Hepatocyte (in vitro differentiated cells): ENCODE measurements at regions not wholly inside any gene's neighbourhood (a gene's known extent, or its start where the extent isn't known, plus 50 kb on each side); places are given as distances from the start of the nearest gene placed in this dataset.

ENCODE experiments used
- DNase-seq: peaks from one replicate; pipeline ENCODE4 v3.0.0-alpha.2; 2016; ENCODE audit warnings: low spot score
- H2AFZ ChIP-seq: fragments of 200-600 bp; sonication (generic); 2 replicates; pipeline ENCODE4 v1.6.0; 2016; ENCODE audit warnings: antibody characterized with exemption, mild to moderate bottlenecking
- H3K27ac ChIP-seq: fragments of 200-600 bp; sonication (generic); 2 replicates; pipeline ENCODE4 v1.5.1; 2016; ENCODE audit warnings: mild to moderate bottlenecking
- H3K27me3 ChIP-seq: fragments of 200-600 bp; sonication (generic); 2 replicates; pipeline ENCODE4 v1.6.1; 2016
- H3K36me3 ChIP-seq: fragments of 200-600 bp; sonication (generic); replicated peaks from 2 replicates; pipeline ENCODE4 v1.5.1; 2016; ENCODE audit warnings: low read depth; ENCODE audit not compliant: insufficient read depth
- H3K4me1 ChIP-seq: fragments of 200-600 bp; sonication (generic); 2 replicates; pipeline ENCODE4 v1.5.1; 2016; ENCODE audit warnings: mild to moderate bottlenecking, moderate library complexity; ENCODE audit not compliant: insufficient read depth
- H3K4me2 ChIP-seq: fragments of 200-600 bp; sonication (generic); 2 replicates; pipeline ENCODE4 v1.6.0; 2016
- H3K4me3 ChIP-seq: fragments of 200-600 bp; sonication (generic); 2 replicates; pipeline ENCODE4 v1.5.1; 2016; ENCODE audit warnings: mild to moderate bottlenecking
- H3K79me2 ChIP-seq: fragments of 200-600 bp; sonication (generic); 2 replicates; pipeline ENCODE4 v1.6.0; 2017; ENCODE audit warnings: mild to moderate bottlenecking
- H3K9me2 ChIP-seq: fragments of 200-600 bp; sonication (generic); replicated peaks from 2 replicates; pipeline ENCODE4 v1.6.0; 2017; ENCODE audit warnings: mild to moderate bottlenecking; ENCODE audit not compliant: insufficient read depth
- H3K9me3 ChIP-seq: fragments of 200-600 bp; sonication (generic); 2 replicates; pipeline ENCODE4 v1.5.1; 2016; ENCODE audit warnings: low read depth, mild to moderate bottlenecking
- H4K20me1 ChIP-seq: fragments of 200-600 bp; sonication (generic); 2 replicates; pipeline ENCODE4 v1.6.0; 2016; ENCODE audit warnings: mild to moderate bottlenecking; ENCODE audit not compliant: insufficient read depth, poor library complexity, severe bottlenecking
- EZH2 ChIP-seq: fragments of 200-600 bp; sonication (generic); IDR thresholded peaks from 2 replicates; pipeline ENCODE4 v1.6.1; 2016; ENCODE audit warnings: antibody characterized with exemption, mild to moderate bottlenecking, borderline replicate concordance
- EZH2phosphoT487 ChIP-seq: fragments of 200-600 bp; sonication (generic); IDR thresholded peaks from one replicate; pipeline ENCODE4 v1.6.1; 2018; ENCODE audit warnings: antibody characterized with exemption, mild to moderate bottlenecking, low read depth, moderate library complexity; ENCODE audit not compliant: unreplicated experiment, severe bottlenecking
- WGBS: methylation state at CpG from one replicate; pipeline ENCODE4 v1.1.6; 2016; ENCODE audit warnings: low lambda C conversion rate; ENCODE audit errors: missing lambda C conversion rate; 5-methylcytosine and 5-hydroxymethylcytosine counted together
- TF ChIP-seq, protein P1 (sequence below): fragments of 200-600 bp; sonication (generic); IDR thresholded peaks from 2 replicates; pipeline ENCODE4 v1.5.1; 2016; ENCODE audit warnings: antibody characterized with exemption, mild to moderate bottlenecking; ENCODE audit not compliant: poor library complexity

DNA sequence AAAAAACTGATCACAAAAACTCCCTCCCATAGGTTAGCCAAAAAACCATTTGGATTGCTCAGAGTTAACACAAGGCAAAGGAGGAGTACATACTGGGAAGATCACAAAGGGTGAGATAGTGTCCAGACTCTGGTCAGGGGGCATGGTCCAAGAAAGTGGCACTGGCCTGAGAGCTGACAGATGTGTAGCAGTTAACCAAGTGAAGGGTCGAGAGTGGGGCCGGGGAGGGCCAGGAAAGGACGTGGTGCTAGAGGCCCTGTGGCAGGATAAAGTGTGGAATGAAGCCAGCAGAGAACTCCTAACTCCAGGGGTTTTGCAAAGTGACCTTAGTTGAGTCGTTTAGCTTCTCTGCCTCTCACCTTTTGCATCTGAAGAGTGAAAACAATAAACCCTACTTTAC, 290.5 kb downstream of the FOXA2 start:
- WGBS, result 78% methylated on average over 4 of the region's 4 CpGs
- no peak overlapping the region for H2AFZ ChIP-seq
- no peaks in the 10 kb centered on the region for H3K9me2 ChIP-seq
- peaks cover 12% of the 10 kb centered on the region for H3K27me3 ChIP-seq
- no peak overlapping the region for H3K4me2 ChIP-seq
- DNase-seq, result no peak
- H3K4me1 ChIP-seq, result no peaks in the 10 kb centered on the region
- H3K36me3 ChIP-seq, result no peaks in the 10 kb centered on the region
- no peak overlapping the region for H3K4me3 ChIP-seq
- H3K27ac ChIP-seq, result no peak overlapping the region
- no peaks in the 10 kb centered on the region for H4K20me1 ChIP-seq
- no peaks in the 10 kb centered on the region for H3K79me2 ChIP-seq
- H3K9me3 ChIP-seq, result no peaks in the 10 kb centered on the region
- TF ChIP-seq EZH2phosphoT487 (no peak), EZH2 (no peak)
- TF ChIP-seq, protein P1, sequence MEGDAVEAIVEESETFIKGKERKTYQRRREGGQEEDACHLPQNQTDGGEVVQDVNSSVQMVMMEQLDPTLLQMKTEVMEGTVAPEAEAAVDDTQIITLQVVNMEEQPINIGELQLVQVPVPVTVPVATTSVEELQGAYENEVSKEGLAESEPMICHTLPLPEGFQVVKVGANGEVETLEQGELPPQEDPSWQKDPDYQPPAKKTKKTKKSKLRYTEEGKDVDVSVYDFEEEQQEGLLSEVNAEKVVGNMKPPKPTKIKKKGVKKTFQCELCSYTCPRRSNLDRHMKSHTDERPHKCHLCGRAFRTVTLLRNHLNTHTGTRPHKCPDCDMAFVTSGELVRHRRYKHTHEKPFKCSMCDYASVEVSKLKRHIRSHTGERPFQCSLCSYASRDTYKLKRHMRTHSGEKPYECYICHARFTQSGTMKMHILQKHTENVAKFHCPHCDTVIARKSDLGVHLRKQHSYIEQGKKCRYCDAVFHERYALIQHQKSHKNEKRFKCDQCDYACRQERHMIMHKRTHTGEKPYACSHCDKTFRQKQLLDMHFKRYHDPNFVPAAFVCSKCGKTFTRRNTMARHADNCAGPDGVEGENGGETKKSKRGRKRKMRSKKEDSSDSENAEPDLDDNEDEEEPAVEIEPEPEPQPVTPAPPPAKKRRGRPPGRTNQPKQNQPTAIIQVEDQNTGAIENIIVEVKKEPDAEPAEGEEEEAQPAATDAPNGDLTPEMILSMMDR, result no peak

DNA sequence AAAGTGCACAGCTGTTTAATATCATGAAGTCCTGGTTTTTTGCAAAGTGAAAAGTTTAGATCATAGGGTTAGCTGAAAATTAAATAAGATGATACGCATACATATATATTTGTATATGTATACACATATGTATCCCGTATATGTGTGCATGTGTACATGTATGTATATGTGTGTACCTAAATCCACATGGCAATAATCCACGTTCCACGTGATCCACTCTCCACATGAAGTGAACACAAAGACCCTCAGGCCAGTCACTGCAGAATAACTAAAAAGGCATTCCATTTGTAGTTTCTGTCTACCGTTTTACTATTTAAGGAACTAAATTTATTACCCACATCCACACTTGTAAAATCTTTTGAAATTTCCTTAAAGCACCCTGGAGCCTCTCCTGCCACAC, 294.9 kb downstream of the FOXA2 start:
- TF ChIP-seq EZH2 (no peak), EZH2phosphoT487 (no peak)
- TF ChIP-seq, protein P1, result no peak

DNA sequence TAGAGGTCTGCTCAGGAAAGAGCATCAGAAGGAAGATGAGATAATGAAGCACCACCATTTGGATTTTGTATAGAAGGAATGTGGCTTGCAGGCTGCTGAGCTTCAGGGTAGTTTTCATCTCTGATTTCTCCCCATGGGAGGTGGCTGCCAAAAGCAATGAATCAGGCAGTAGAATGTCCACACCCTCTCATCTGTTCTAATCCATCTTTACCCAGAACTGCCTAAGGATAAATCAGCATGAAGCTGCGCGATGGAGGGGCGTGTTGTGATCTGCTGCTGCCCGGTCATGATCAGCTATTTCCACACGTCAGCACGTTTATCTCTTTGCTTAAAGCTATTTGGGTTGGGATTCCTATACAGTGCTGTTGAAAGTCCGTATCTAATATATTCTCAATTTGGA, 295.4 kb downstream of the FOXA2 start:
- Histone ChIP-seq H3K27ac (no peak overlapping the region), H4K20me1 (no peaks in the 10 kb centered on the region), H3K4me1 (no peaks in the 10 kb centered on the region), H3K4me3 (no peak overlapping the region), H3K79me2 (no peaks in the 10 kb centered on the region), H3K4me2 (no peak overlapping the region), H2AFZ (no peak overlapping the region), H3K27me3 (peaks cover 12% of the 10 kb centered on the region), H3K9me2 (no peaks in the 10 kb centered on the region), H3K36me3 (no peaks in the 10 kb centered on the region), H3K9me3 (no peaks in the 10 kb centered on the region)
- WGBS, result 84% methylated on average over 7 of the region's 7 CpGs
- no peak for DNase-seq
- TF ChIP-seq, protein P1, result no peak
- no peak for TF ChIP-seq EZH2phosphoT487
- no peak for TF ChIP-seq EZH2

More for the DNA sequence above, 294.9 kb downstream of the FOXA2 start:
- Histone ChIP-seq H3K9me3 (no peaks in the 10 kb centered on the region), H3K4me3 (no peak overlapping the region), H3K9me2 (no peaks in the 10 kb centered on the region), H3K27ac (no peak overlapping the region), H4K20me1 (no peaks in the 10 kb centered on the region), H3K4me2 (no peak overlapping the region), H2AFZ (no peak overlapping the region), H3K79me2 (no peaks in the 10 kb centered on the region), H3K27me3 (peaks cover 12% of the 10 kb centered on the region), H3K4me1 (no peaks in the 10 kb centered on the region), H3K36me3 (no peaks in the 10 kb centered on the region)
- WGBS, result 78% methylated on average over 5 of the region's 5 CpGs
- DNase-seq, result no peak

DNA sequence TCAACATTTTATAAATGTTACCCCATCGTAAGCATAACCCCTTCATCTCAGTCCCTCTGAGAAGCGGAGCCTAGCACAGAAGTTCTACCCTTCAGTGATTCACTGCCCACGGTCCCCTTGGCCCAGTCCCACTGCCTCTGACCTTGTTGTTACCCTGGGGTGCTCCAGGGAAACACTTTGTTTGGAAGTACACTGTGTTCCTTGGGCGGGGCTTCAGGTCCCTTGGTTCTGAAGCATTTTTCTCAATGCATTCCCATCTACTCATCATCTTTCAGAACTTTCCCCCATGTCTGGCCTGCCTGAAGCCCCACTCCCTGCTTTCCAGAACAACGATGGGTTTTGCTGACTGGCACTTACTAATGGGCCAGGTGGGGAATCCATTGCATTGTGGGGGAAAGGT, 296.2 kb downstream of the FOXA2 start:
- Histone ChIP-seq H2AFZ (no peak overlapping the region), H3K4me2 (no peak overlapping the region), H3K4me1 (no peaks in the 10 kb centered on the region), H3K27ac (no peak overlapping the region), H3K9me2 (no peaks in the 10 kb centered on the region), H3K27me3 (peaks cover 12% of the 10 kb centered on the region), H3K79me2 (no peaks in the 10 kb centered on the region), H3K9me3 (no peaks in the 10 kb centered on the region), H4K20me1 (no peaks in the 10 kb centered on the region), H3K4me3 (no peak overlapping the region), H3K36me3 (no peaks in the 10 kb centered on the region)
- DNase-seq, result no peak
- 85% methylated on average over 5 of the region's 5 CpGs for WGBS
- TF ChIP-seq EZH2phosphoT487 (no peak), EZH2 (no peak)
- TF ChIP-seq, protein P1, result no peak
